H1 (cell line): ENCODE measurements at regions not wholly inside any gene's neighbourhood (a gene's known extent, or its start where the extent isn't known, plus 50 kb on each side); places are given as distances from the start of the nearest gene placed in this dataset.

Experiments used
- CTCF ChIA-PET: fragments of 300-600 bp; sonication (Branson Sonifier 250); formaldehyde crosslinking; loops from one replicate; lab custom pipeline; 2021; ENCODE audit not compliant: partially characterized antibody; lab: Charles Lee
- POLR2A ChIA-PET: fragments of 300-600 bp; sonication (Branson Sonifier 250); formaldehyde crosslinking; loops from one replicate; lab custom pipeline; 2021; ENCODE audit warnings: inconsistent platforms; ENCODE audit not compliant: partially characterized antibody; lab: Charles Lee
- DNase-seq, 2 experiments: peaks; one replicate each; pipeline versions ENCODE4 v3.0.0 to v3.0.0-alpha.2; 2010 to 2022; ENCODE audit warnings: low spot score in 2 of 2, low read depth in 1 of 2, mixed read lengths in 1 of 2
- FAIRE-seq: peaks from 2 replicates; lab custom pipeline; 2011; peaks lifted over from hg19 to GRCh38; lab: Jason Lieb, UNC
- H2AFZ ChIP-seq: 2 replicates; pipeline ENCODE4 v1.8.1; 2012; ENCODE audit warnings: low read length, inconsistent platforms
- H2AK5ac ChIP-seq: 2 replicates; pipeline ENCODE4 v1.6.1; 2013; ENCODE audit warnings: low read depth, low read length
- H2BK120ac ChIP-seq: replicated peaks from 2 replicates; pipeline ENCODE3; 2013; ENCODE audit warnings: low read depth, low read length, inconsistent platforms
- H2BK12ac ChIP-seq: 2 replicates; pipeline ENCODE4 v1.6.1; 2013; ENCODE audit warnings: low read depth, low read length
- H2BK15ac ChIP-seq: 2 replicates; pipeline ENCODE4 v1.6.1; 2013; ENCODE audit warnings: low read length
- H2BK20ac ChIP-seq: 2 replicates; pipeline ENCODE4 v1.6.1; 2013; ENCODE audit warnings: low read length
- H2BK5ac ChIP-seq: 2 replicates; pipeline ENCODE4 v1.6.1; 2013; ENCODE audit warnings: low read depth, low read length
- H3K14ac ChIP-seq: 2 replicates; pipeline ENCODE4 v1.6.1; 2013; ENCODE audit warnings: inconsistent platforms; ENCODE audit not compliant: insufficient read length
- H3K18ac ChIP-seq: 2 replicates; pipeline ENCODE4 v1.6.1; 2013; ENCODE audit warnings: low read length; ENCODE audit errors: extremely low read depth
- H3K23ac ChIP-seq: 2 replicates; pipeline ENCODE4 v1.6.1; 2013; ENCODE audit warnings: inconsistent platforms; ENCODE audit not compliant: insufficient read length
- H3K23me2 ChIP-seq: 2 replicates; pipeline ENCODE4 v1.6.1; 2013; ENCODE audit warnings: low read depth, low read length
- H3K27ac ChIP-seq: 2 replicates; pipeline ENCODE4 v1.6.1; 2011; ENCODE audit warnings: low read depth, low read length, inconsistent platforms
- H3K27me3 ChIP-seq, 4 experiments: replicated peaks in 1 of 4; 1 replicate in 1 of 4; 2 replicates in 3 of 4; pipeline versions ENCODE4 v1.6.1 to v1.8.1; 2011 to 2013; ENCODE audit warnings: low read length in 3 of 4, mild to moderate bottlenecking in 3 of 4, inconsistent platforms in 2 of 4, mixed read lengths in 2 of 4, moderate library complexity in 1 of 4; ENCODE audit not compliant: control insufficient read depth in 3 of 4, insufficient read depth in 3 of 4; ENCODE audit errors: extremely low read depth in 1 of 4
- H3K36me3 ChIP-seq, 4 experiments: 2 replicates each; pipeline versions ENCODE4 v1.6.1 to v1.8.1; 2011 to 2013; ENCODE audit warnings: mild to moderate bottlenecking in 4 of 4, low read length in 3 of 4, moderate library complexity in 2 of 4, control low read depth in 1 of 4, inconsistent platforms in 1 of 4; ENCODE audit not compliant: insufficient read depth in 4 of 4, control insufficient read depth in 2 of 4
- H3K4ac ChIP-seq: replicated peaks from 2 replicates; pipeline ENCODE3; 2013; ENCODE audit warnings: low read length, low read depth, mixed read lengths, inconsistent platforms; ENCODE audit not compliant: insufficient read length
- H3K4me1 ChIP-seq, 4 experiments: replicated peaks in 1 of 4; 1 replicate in 1 of 4; 2 replicates in 3 of 4; pipeline versions ENCODE4 v1.6.1 to v1.8.1; 2011 to 2013; ENCODE audit warnings: low read length in 3 of 4, inconsistent platforms in 2 of 4, mixed read lengths in 1 of 4; ENCODE audit not compliant: insufficient read depth in 4 of 4, control insufficient read depth in 3 of 4
- H3K4me2 ChIP-seq, 2 experiments: 2 replicates each; pipeline versions ENCODE4 v1.6.1 to v1.8.1; 2011 to 2013; ENCODE audit warnings: low read depth in 2 of 2, low read length in 2 of 2, control low read depth in 1 of 2, inconsistent platforms in 1 of 2, mild to moderate bottlenecking in 1 of 2; ENCODE audit not compliant: insufficient read depth in 1 of 2
- H3K4me3 ChIP-seq, 4 experiments: fragments of 200-600, 300-600 bp in 1 of 4; sonication (generic), shearing (Covaris generic), sonication (Bioruptor Twin) in 1 of 4; 2 replicates each; pipeline versions ENCODE4 v1.5.1 to v1.8.1; 2011 to 2016; ENCODE audit warnings: low read length in 4 of 4, low read depth in 3 of 4, control low read depth in 2 of 4, inconsistent platforms in 2 of 4, mild to moderate bottlenecking in 2 of 4, mixed read lengths in 1 of 4, moderate library complexity in 1 of 4; ENCODE audit not compliant: insufficient read depth in 2 of 4; ENCODE audit errors: extremely low read depth in 1 of 4
- H3K56ac ChIP-seq: replicated peaks from 2 replicates; pipeline ENCODE3; 2013; ENCODE audit warnings: low read depth, mild to moderate bottlenecking, mixed read lengths, low read length, inconsistent platforms; ENCODE audit not compliant: insufficient read length
- H3K79me1 ChIP-seq: 2 replicates; pipeline ENCODE4 v1.6.1; 2013; ENCODE audit warnings: low read depth, low read length, control low read depth
- H3K79me2 ChIP-seq, 2 experiments: 2 replicates each; pipeline versions ENCODE4 v1.6.1 to v1.8.1; 2012 to 2013; ENCODE audit warnings: low read length in 2 of 2, mild to moderate bottlenecking in 2 of 2, inconsistent platforms in 1 of 2; ENCODE audit not compliant: insufficient read depth in 2 of 2, control insufficient read depth in 1 of 2
- H3K9ac ChIP-seq, 4 experiments: replicated peaks in 1 of 4; 1 replicate in 1 of 4; 2 replicates in 3 of 4; pipeline versions ENCODE4 v1.6.1 to v1.8.1; 2011 to 2013; ENCODE audit warnings: low read depth in 3 of 4, low read length in 3 of 4, control low read depth in 2 of 4, mild to moderate bottlenecking in 2 of 4, moderate library complexity in 2 of 4, inconsistent platforms in 1 of 4; ENCODE audit errors: extremely low read depth in 1 of 4
- H3K9me3 ChIP-seq, 2 experiments: 2 replicates each; pipeline versions ENCODE4 v1.6.1 to v1.8.1; 2012 to 2013; ENCODE audit warnings: mild to moderate bottlenecking in 2 of 2, moderate library complexity in 2 of 2, control low read depth in 1 of 2, inconsistent platforms in 1 of 2, low read depth in 1 of 2, low read length in 1 of 2, mixed read lengths in 1 of 2; ENCODE audit not compliant: insufficient read depth in 2 of 2
- H4K20me1 ChIP-seq, 2 experiments: replicated peaks in 1 of 2; 2 replicates each; pipeline versions ENCODE3 to v1.8.1; 2011 to 2013; ENCODE audit warnings: inconsistent platforms in 2 of 2, low read length in 2 of 2, mild to moderate bottlenecking in 1 of 2; ENCODE audit not compliant: insufficient read depth in 2 of 2, control insufficient read depth in 1 of 2
- H4K5ac ChIP-seq: 2 replicates; pipeline ENCODE4 v1.6.1; 2013; ENCODE audit warnings: low read length, low read depth, mixed read lengths, inconsistent platforms; ENCODE audit not compliant: insufficient read length
- H4K8ac ChIP-seq: 2 replicates; pipeline ENCODE4 v1.8.0; 2013; ENCODE audit warnings: mild to moderate bottlenecking, moderate library complexity, low read length, inconsistent platforms; ENCODE audit not compliant: insufficient read depth; ENCODE audit errors: extremely low read depth
- H4K91ac ChIP-seq: replicated peaks from 2 replicates; pipeline ENCODE3; 2013; ENCODE audit warnings: low read length, mixed read lengths, inconsistent platforms; ENCODE audit not compliant: insufficient read length
- ASH2L ChIP-seq: fragments of 200-600, 300-600 bp; sonication (generic); IDR thresholded peaks from one replicate; pipeline ENCODE4 v1.7.1; 2017; ENCODE audit warnings: low read length
- ATF3 ChIP-seq: IDR thresholded peaks from 2 replicates; pipeline ENCODE4 v1.6.1; 2011; ENCODE audit warnings: low read depth, mild to moderate bottlenecking, low read length; ENCODE audit not compliant: insufficient read depth
- CTBP2 ChIP-seq: IDR thresholded peaks from 2 replicates; pipeline ENCODE4 v1.7.0; 2011; ENCODE audit warnings: borderline replicate concordance, mild to moderate bottlenecking, moderate library complexity, mixed read lengths, low read length; ENCODE audit not compliant: insufficient read depth, insufficient read length
- EP300 ChIP-seq, 2 experiments: IDR thresholded peaks; 1 replicate in 1 of 2; 2 replicates in 1 of 2; pipeline ENCODE4 v1.6.1; 2011 to 2012; ENCODE audit warnings: low read depth in 2 of 2, low read length in 2 of 2, mild to moderate bottlenecking in 2 of 2, borderline replicate concordance in 1 of 2, inconsistent platforms in 1 of 2, moderate library complexity in 1 of 2
- JUND ChIP-seq: IDR thresholded peaks from 2 replicates; pipeline ENCODE4 v1.6.1; 2011; ENCODE audit warnings: mild to moderate bottlenecking, improper control_type of control experiment, low read length
- KDM1A ChIP-seq: fragments of 200-600, 300-600 bp; sonication (generic); IDR thresholded peaks from 2 replicates; pipeline ENCODE4 v1.7.1; 2016; ENCODE audit warnings: mild to moderate bottlenecking, low read length, borderline replicate concordance
- RAD21 ChIP-seq, 2 experiments: IDR thresholded peaks in 1 of 2; conservative IDR thresholded peaks in 1 of 2; 2 replicates each; pipeline ENCODE4 v1.6.1; 2011; ENCODE audit warnings: low read depth in 2 of 2, low read length in 2 of 2, improper control_type of control experiment in 1 of 2, inconsistent platforms in 1 of 2, mild to moderate bottlenecking in 1 of 2, moderate library complexity in 1 of 2
- TAF7 ChIP-seq: optimal IDR thresholded peaks from 2 replicates; pipeline ENCODE3; 2011; ENCODE audit warnings: low read depth, mild to moderate bottlenecking, inconsistent platforms, low read length, moderate library complexity, borderline replicate concordance
- TEAD4 ChIP-seq: IDR thresholded peaks from 2 replicates; pipeline ENCODE4 v1.6.1; 2012; ENCODE audit warnings: low read depth, low read length, inconsistent platforms, mixed read lengths
- WGBS, 2 experiments: shearing (Covaris generic) in 1 of 2; methylation state at CpG; one replicate each; pipeline versions ENCODE4 v1.1.6 to v1.1.7; 2013 to 2015; ENCODE audit warnings: low lambda C conversion rate in 2 of 2, mixed read lengths in 2 of 2, inconsistent platforms in 1 of 2, low coverage in 1 of 2, missing lambda C conversion rate in 1 of 2; ENCODE audit not compliant: insufficient replicate concordance in 2 of 2, insufficient coverage in 1 of 2, insufficient read length in 1 of 2; ENCODE audit errors: extremely low coverage in 1 of 2, missing lambda C conversion rate in 1 of 2; 5-methylcytosine and 5-hydroxymethylcytosine counted together

GRCh38 chr10:45532480-45532879 lies 140.1 kb downstream of the ZFAND4 start:
- H2BK15ac ChIP-seq: no peak overlapping the region
- H3K4me1 ChIP-seq: no peaks in the 10 kb centered on the region
- POLR2A ChIA-PET: interaction anchor here (1.1 kb wide), 1 partner anchor 14 kb away, joined by 4 read pairs; no protein-coding TSS in a partner anchor
- H3K4ac ChIP-seq: no peak overlapping the region
- FAIRE-seq: no peak
- H2AK5ac ChIP-seq: no peak overlapping the region
- H2BK120ac ChIP-seq: no peak overlapping the region
- no peak for DNase-seq
- no peaks in the 10 kb centered on the region for H3K36me3 ChIP-seq
- H4K5ac ChIP-seq: no peak overlapping the region
- H3K27ac ChIP-seq: no peak overlapping the region
- CTCF ChIA-PET: no interaction called here
- H4K20me1 ChIP-seq: no peaks in the 10 kb centered on the region
- H3K14ac ChIP-seq: no peak overlapping the region
- no peak overlapping the region for H3K23ac ChIP-seq
- peaks cover 0 to 4% of the 10 kb centered on the region in 2 experiments; a peak in 2 of 4 replicates for H3K79me2 ChIP-seq
- H2AFZ ChIP-seq: no peak overlapping the region
- no peaks in the 10 kb centered on the region; the same call in 1 of the 2 replicates for H3K79me1 ChIP-seq
- H3K27me3 ChIP-seq: no peaks in the 10 kb centered on the region
- TF ChIP-seq TEAD4: no peak
- TF ChIP-seq KDM1A: no peak
- no peak for TF ChIP-seq RAD21 (IDR thresholded peaks at IDR 0.05 in 1 of 2, conservative IDR thresholded peaks at IDR 0.05 in 1 of 2; ENCODE audit: low read depth in 2 of 2, low read length in 2 of 2)
- TF ChIP-seq ASH2L: no peak
- no peak for TF ChIP-seq JUND
- TF ChIP-seq TAF7: no peak
- no peak for TF ChIP-seq CTBP2
- no peak for TF ChIP-seq ATF3
- TF ChIP-seq EP300 (IDR thresholded peaks at IDR 0.05; ENCODE audit: borderline replicate concordance in 1 of 2, low read depth in 2 of 2, low read length in 2 of 2): no peak
- TF ChIP-seq, all 59 proteins: peak for 0
- H3K18ac ChIP-seq: no peak overlapping the region
- H4K91ac ChIP-seq: no peak overlapping the region
- no peak overlapping the region for H2BK20ac ChIP-seq
- H3K56ac ChIP-seq: no peak overlapping the region
- 90% methylated on average over 1 of the region's 1 CpG; no CpG with 5 or more reads in 1 of the 2 experiments for WGBS, 2 experiments
- H2BK5ac ChIP-seq: no peak overlapping the region
- no peak overlapping the region for H3K4me2 ChIP-seq
- H4K8ac ChIP-seq: no peak overlapping the region
- H2BK12ac ChIP-seq: no peak overlapping the region
- no peak overlapping the region for H3K9ac ChIP-seq
- no peak overlapping the region for H3K4me3 ChIP-seq
- no peaks in the 10 kb centered on the region for H3K23me2 ChIP-seq
- H3K9me3 ChIP-seq: no peaks in the 10 kb centered on the region
